ENCODE measurements at regions not wholly inside any gene's neighbourhood (a gene's known extent, or its start where the extent isn't known, plus 50 kb on each side); places are given as distances from the start of the nearest gene placed in this dataset.

DNA sequence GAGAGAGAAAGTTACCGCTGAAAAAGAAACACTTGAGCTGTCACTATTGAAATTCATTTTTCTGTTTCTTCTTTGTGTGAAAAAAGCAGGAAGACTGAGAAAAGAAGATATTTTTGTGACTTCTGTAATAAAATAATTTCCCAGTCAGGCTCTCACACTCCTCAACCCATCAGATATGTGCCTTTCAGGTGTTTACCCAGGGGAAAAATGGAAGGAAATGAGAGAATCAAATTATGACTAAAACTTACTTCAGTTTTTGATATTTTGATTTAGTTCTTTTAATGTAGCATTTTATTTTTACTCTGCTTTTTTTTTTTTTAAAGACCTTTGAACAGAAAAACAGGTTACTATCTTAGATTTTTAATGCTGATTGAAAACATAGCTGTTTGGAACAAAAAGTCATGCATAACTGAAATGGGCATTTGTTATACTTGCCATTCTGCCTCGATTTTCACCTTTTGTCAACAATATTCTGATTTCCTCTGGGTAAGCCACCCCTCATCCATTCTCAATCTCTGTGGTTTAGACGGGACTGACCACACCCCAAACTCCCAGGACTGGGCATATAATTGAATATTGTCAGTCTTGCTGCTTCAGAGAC lies 133.2 kb upstream of the KRR1 start:
- TF ChIP-seq, protein P1, sequence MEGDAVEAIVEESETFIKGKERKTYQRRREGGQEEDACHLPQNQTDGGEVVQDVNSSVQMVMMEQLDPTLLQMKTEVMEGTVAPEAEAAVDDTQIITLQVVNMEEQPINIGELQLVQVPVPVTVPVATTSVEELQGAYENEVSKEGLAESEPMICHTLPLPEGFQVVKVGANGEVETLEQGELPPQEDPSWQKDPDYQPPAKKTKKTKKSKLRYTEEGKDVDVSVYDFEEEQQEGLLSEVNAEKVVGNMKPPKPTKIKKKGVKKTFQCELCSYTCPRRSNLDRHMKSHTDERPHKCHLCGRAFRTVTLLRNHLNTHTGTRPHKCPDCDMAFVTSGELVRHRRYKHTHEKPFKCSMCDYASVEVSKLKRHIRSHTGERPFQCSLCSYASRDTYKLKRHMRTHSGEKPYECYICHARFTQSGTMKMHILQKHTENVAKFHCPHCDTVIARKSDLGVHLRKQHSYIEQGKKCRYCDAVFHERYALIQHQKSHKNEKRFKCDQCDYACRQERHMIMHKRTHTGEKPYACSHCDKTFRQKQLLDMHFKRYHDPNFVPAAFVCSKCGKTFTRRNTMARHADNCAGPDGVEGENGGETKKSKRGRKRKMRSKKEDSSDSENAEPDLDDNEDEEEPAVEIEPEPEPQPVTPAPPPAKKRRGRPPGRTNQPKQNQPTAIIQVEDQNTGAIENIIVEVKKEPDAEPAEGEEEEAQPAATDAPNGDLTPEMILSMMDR (IDR thresholded peaks at IDR 0.05), result no peak
- no peak for TF ChIP-seq POLR2A (IDR thresholded peaks at IDR 0.05)

Measured in vagina (tissue), 2 donors.